ENCODE measurements at regions not wholly inside any gene's neighbourhood (a gene's known extent, or its start where the extent isn't known, plus 50 kb on each side); places are given as distances from the start of the nearest gene placed in this dataset.
"Not testable (repeated sequence)": the region's sequence is repeated elsewhere in the genome, so short reads cannot be mapped to it uniquely, and the experiment has no call there.

- Mint-ChIP-seq H3K9me3 (peaks cover 11% of the 10 kb centered on the region), H3K27ac (no peak overlapping the region), H3K4me1 (no peaks in the 10 kb centered on the region), H3K27me3 (no peaks in the 10 kb centered on the region), H3K36me3 (no peaks in the 10 kb centered on the region), H3K4me3 (no peak overlapping the region)
- no peak for ATAC-seq
Measured at GRCh38 chr6:96433950-96434349, 87.7 kb upstream of the UFL1 start.

GRCh38 chr6:96436398-96436797 is 85.2 kb upstream of the UFL1 start:
- Mint-ChIP-seq H3K4me1 (no peaks in the 10 kb centered on the region), H3K27ac (no peak overlapping the region), H3K27me3 (no peaks in the 10 kb centered on the region), H3K4me3 (no peak overlapping the region), H3K36me3 (no peaks in the 10 kb centered on the region), H3K9me3 (peaks cover 10% of the 10 kb centered on the region)
- ATAC-seq = no peak

- H3K27ac Mint-ChIP-seq, H3K9me3 Mint-ChIP-seq, H3K4me1 Mint-ChIP-seq, ATAC-seq, H3K4me3 Mint-ChIP-seq, H3K27me3 Mint-ChIP-seq, H3K36me3 Mint-ChIP-seq: not testable (repeated sequence)
Measured at GRCh38 chr6:96437228-96437627, 84.4 kb upstream of the UFL1 start.

- Mint-ChIP-seq H3K4me3 (no peak overlapping the region), H3K27me3 (no peaks in the 10 kb centered on the region), H3K4me1 (no peaks in the 10 kb centered on the region), H3K9me3 (peaks cover 8% of the 10 kb centered on the region), H3K36me3 (no peaks in the 10 kb centered on the region), H3K27ac (no peak overlapping the region)
- no peak for ATAC-seq
Measured at GRCh38 chr6:96450082-96450769, 71.4 kb upstream of the UFL1 start.

GRCh38 chr6:96450770-96451130 is 70.9 kb upstream of the UFL1 start:
- H3K27me3 Mint-ChIP-seq = no peaks in the 10 kb centered on the region
- H3K9me3 Mint-ChIP-seq = peaks cover 6% of the 10 kb centered on the region
- H3K27ac Mint-ChIP-seq = no peak overlapping the region
- no peaks in the 10 kb centered on the region for H3K36me3 Mint-ChIP-seq
- H3K4me3 Mint-ChIP-seq = no peak overlapping the region
- no peak for ATAC-seq
- H3K4me1 Mint-ChIP-seq = no peaks in the 10 kb centered on the region

GRCh38 chr6:96458771-96459170 is 62.8 kb upstream of the UFL1 start:
- ATAC-seq = no peak
- Mint-ChIP-seq H3K4me3 (no peak overlapping the region), H3K27ac (no peak overlapping the region), H3K4me1 (no peaks in the 10 kb centered on the region), H3K9me3 (no peaks in the 10 kb centered on the region), H3K36me3 (no peaks in the 10 kb centered on the region), H3K27me3 (no peaks in the 10 kb centered on the region)

GRCh38 chr6:96460052-96460700 is 61.4 kb upstream of the UFL1 start:
- H3K27me3 Mint-ChIP-seq = no peaks in the 10 kb centered on the region
- no peaks in the 10 kb centered on the region for H3K36me3 Mint-ChIP-seq
- H3K4me3 Mint-ChIP-seq = no peak overlapping the region
- H3K27ac Mint-ChIP-seq = no peak overlapping the region
- no peaks in the 10 kb centered on the region for H3K4me1 Mint-ChIP-seq
- no peak for ATAC-seq
- no peaks in the 10 kb centered on the region for H3K9me3 Mint-ChIP-seq

GRCh38 chr6:96465321-96465903 is 56.2 kb upstream of the UFL1 start:
- no peak for ATAC-seq
- Mint-ChIP-seq H3K27me3 (no peaks in the 10 kb centered on the region), H3K36me3 (no peaks in the 10 kb centered on the region), H3K9me3 (no peaks in the 10 kb centered on the region), H3K4me3 (no peak overlapping the region), H3K4me1 (no peaks in the 10 kb centered on the region), H3K27ac (no peak overlapping the region)

GRCh38 chr6:96466147-96466863 is 55.3 kb upstream of the UFL1 start:
- H3K9me3 Mint-ChIP-seq = peaks cover 4% of the 10 kb centered on the region
- no peak for ATAC-seq
- H3K27me3 Mint-ChIP-seq = no peaks in the 10 kb centered on the region
- no peaks in the 10 kb centered on the region for H3K4me1 Mint-ChIP-seq
- H3K4me3 Mint-ChIP-seq = no peak overlapping the region
- no peaks in the 10 kb centered on the region for H3K36me3 Mint-ChIP-seq
- H3K27ac Mint-ChIP-seq = no peak overlapping the region

GRCh38 chr6:96467814-96468213 is 53.8 kb upstream of the UFL1 start:
- H3K27me3 Mint-ChIP-seq = no peaks in the 10 kb centered on the region
- H3K4me1 Mint-ChIP-seq = no peaks in the 10 kb centered on the region
- H3K4me3 Mint-ChIP-seq = no peak overlapping the region
- no peak overlapping the region for H3K27ac Mint-ChIP-seq
- H3K9me3 Mint-ChIP-seq = peaks cover 4% of the 10 kb centered on the region
- H3K36me3 Mint-ChIP-seq = no peaks in the 10 kb centered on the region
- ATAC-seq = no peak

GRCh38 chr6:96468281-96468680 is 53.3 kb upstream of the UFL1 start:
- ATAC-seq = peak; percentile 34
- H3K36me3 Mint-ChIP-seq = no peaks in the 10 kb centered on the region
- no peak overlapping the region for H3K27ac Mint-ChIP-seq
- peaks cover 4% of the 10 kb centered on the region for H3K9me3 Mint-ChIP-seq
- no peak overlapping the region for H3K4me3 Mint-ChIP-seq
- H3K27me3 Mint-ChIP-seq = no peaks in the 10 kb centered on the region
- H3K4me1 Mint-ChIP-seq = no peaks in the 10 kb centered on the region

GRCh38 chr6:96468681-96469224 is 52.9 kb upstream of the UFL1 start:
- H3K4me1 Mint-ChIP-seq = no peaks in the 10 kb centered on the region
- no peaks in the 10 kb centered on the region for H3K27me3 Mint-ChIP-seq
- peaks cover 6% of the 10 kb centered on the region for H3K9me3 Mint-ChIP-seq
- ATAC-seq = no peak
- no peak overlapping the region for H3K27ac Mint-ChIP-seq
- no peaks in the 10 kb centered on the region for H3K36me3 Mint-ChIP-seq
- no peak overlapping the region for H3K4me3 Mint-ChIP-seq

GRCh38 chr6:96469312-96469711 is 52.3 kb upstream of the UFL1 start:
- no peak overlapping the region for H3K27ac Mint-ChIP-seq
- no peaks in the 10 kb centered on the region for H3K27me3 Mint-ChIP-seq
- no peaks in the 10 kb centered on the region for H3K36me3 Mint-ChIP-seq
- H3K4me3 Mint-ChIP-seq = no peak overlapping the region
- no peaks in the 10 kb centered on the region for H3K4me1 Mint-ChIP-seq
- peaks cover 12% of the 10 kb centered on the region for H3K9me3 Mint-ChIP-seq
- ATAC-seq = no peak

- H3K4me3 Mint-ChIP-seq = no peak overlapping the region
- H3K9me3 Mint-ChIP-seq = peaks cover 19% of the 10 kb centered on the region
- H3K27ac Mint-ChIP-seq = no peak overlapping the region
- no peak for ATAC-seq
- H3K36me3 Mint-ChIP-seq = no peaks in the 10 kb centered on the region
- H3K4me1 Mint-ChIP-seq = no peaks in the 10 kb centered on the region
- H3K27me3 Mint-ChIP-seq = no peaks in the 10 kb centered on the region
Measured at GRCh38 chr6:96470296-96470695, 51.3 kb upstream of the UFL1 start.
